SK-N-SH (cell line): ENCODE measurements at regions not wholly inside any gene's neighbourhood (a gene's known extent, or its start where the extent isn't known, plus 50 kb on each side); places are given as distances from the start of the nearest gene placed in this dataset.

Experiments used
- CTCF ChIA-PET: fragments of 300-600, 350-600 bp; formaldehyde crosslinking; extraction: SDS; loops from one replicate; lab custom pipeline; 2021; lab: Yijun Ruan, JAX
- POLR2A ChIA-PET: fragments of 350-600 bp; sonication (Branson Sonifier 250); formaldehyde crosslinking; extraction: SDS; loops from one replicate; lab custom pipeline; 2020; ENCODE audit warnings: antibody characterized with exemption, inconsistent platforms; lab: Yijun Ruan, JAX
- DNase-seq: peaks from one replicate; pipeline ENCODE4 v3.0.0; 2012
- H2AFZ ChIP-seq: fragments of 200-600 bp; sonication (generic); 2 replicates; pipeline ENCODE4 v1.8.1; 2016; ENCODE audit warnings: antibody characterized with exemption, mild to moderate bottlenecking, low read depth
- H3F3A ChIP-seq: fragments of 200-600 bp; sonication (generic); replicated peaks from 2 replicates; pipeline ENCODE3; 2016; ENCODE audit warnings: antibody characterized with exemption, mild to moderate bottlenecking; ENCODE audit not compliant: insufficient read depth
- H3K27ac ChIP-seq, 2 experiments: fragments of 200-500 bp in 1 of 2; fragments of 200-600 bp in 1 of 2; sonication (Bioruptor generic) in 1 of 2; sonication (generic), shearing (Covaris generic) in 1 of 2; 2 replicates each; pipeline versions ENCODE4 v1.5.1 to v1.6.1; 2014 to 2016; ENCODE audit warnings: low read depth in 2 of 2, inconsistent platforms in 1 of 2, low read length in 1 of 2, mild to moderate bottlenecking in 1 of 2, mixed read lengths in 1 of 2
- H3K27me3 ChIP-seq: fragments of 200-600 bp; sonication (generic), shearing (Covaris generic); 2 replicates; pipeline ENCODE4 v1.6.1; 2016; ENCODE audit warnings: mixed run types; ENCODE audit not compliant: insufficient read depth
- H3K36me3 ChIP-seq, 2 experiments: fragments of 200-500 bp in 1 of 2; fragments of 200-600 bp in 1 of 2; sonication (Bioruptor generic) in 1 of 2; sonication (generic) in 1 of 2; replicated peaks in 1 of 2; 2 replicates each; pipeline versions ENCODE3 to v1.5.1; 2014 to 2016; ENCODE audit warnings: low read length in 1 of 2, mild to moderate bottlenecking in 1 of 2; ENCODE audit not compliant: insufficient read depth in 2 of 2, control insufficient read depth in 1 of 2
- H3K4me1 ChIP-seq, 2 experiments: fragments of 200-500 bp in 1 of 2; fragments of 200-600 bp in 1 of 2; sonication (Bioruptor generic) in 1 of 2; sonication (generic), shearing (Covaris generic) in 1 of 2; 2 replicates each; pipeline versions ENCODE4 v1.5.1 to v1.6.1; 2014 to 2016; ENCODE audit warnings: low read depth in 1 of 2, low read length in 1 of 2, mixed run types in 1 of 2; ENCODE audit not compliant: insufficient read depth in 2 of 2, control insufficient read depth in 1 of 2
- H3K4me2 ChIP-seq: fragments of 200-600 bp; sonication (generic), shearing (Covaris generic); 2 replicates; pipeline ENCODE4 v1.6.1; 2017; ENCODE audit warnings: mixed run types
- H3K4me3 ChIP-seq, 2 experiments: fragments of 200-500 bp in 1 of 2; fragments of 200-600 bp in 1 of 2; sonication (Bioruptor generic) in 1 of 2; sonication (generic), shearing (Covaris generic) in 1 of 2; 2 replicates each; pipeline versions ENCODE4 v1.5.1 to v1.8.1; 2014 to 2016; ENCODE audit warnings: low read depth in 2 of 2, inconsistent platforms in 1 of 2, low read length in 1 of 2, mild to moderate bottlenecking in 1 of 2, mixed read lengths in 1 of 2, moderate library complexity in 1 of 2
- H3K79me2 ChIP-seq: fragments of 200-600 bp; sonication (generic); 2 replicates; pipeline ENCODE4 v1.8.1; 2017; ENCODE audit warnings: mild to moderate bottlenecking; ENCODE audit not compliant: insufficient read depth
- H3K9ac ChIP-seq: fragments of 200-600 bp; sonication (generic); 2 replicates; pipeline ENCODE4 v1.6.1; 2017; ENCODE audit warnings: mixed run types
- H3K9me2 ChIP-seq: fragments of 200-600 bp; sonication (generic); 2 replicates; pipeline ENCODE4 v1.6.1; 2017; ENCODE audit warnings: mixed run types
- H3K9me3 ChIP-seq: fragments of 200-600 bp; sonication (generic); 2 replicates; pipeline ENCODE4 v1.6.1; 2017; ENCODE audit warnings: mixed run types, mild to moderate bottlenecking, moderate library complexity
- H4K20me1 ChIP-seq: fragments of 200-600 bp; sonication (generic); 2 replicates; pipeline ENCODE4 v1.6.1; 2017; ENCODE audit warnings: mild to moderate bottlenecking, mixed run types; ENCODE audit not compliant: insufficient read depth
- ELF1 ChIP-seq: IDR thresholded peaks from 2 replicates; pipeline ENCODE4 v1.4.0; 2012
- EP300 ChIP-seq, 2 experiments: IDR thresholded peaks; 2 replicates each; pipeline versions ENCODE4 v1.4.0 to v1.6.1; 2012; ENCODE audit warnings: borderline replicate concordance in 1 of 2, low read depth in 1 of 2, low read length in 1 of 2
- FOSL2 ChIP-seq: IDR thresholded peaks from 2 replicates; pipeline ENCODE4 v1.4.0; 2012; ENCODE audit warnings: low read depth, mild to moderate bottlenecking, moderate library complexity, borderline replicate concordance
- FOXM1 ChIP-seq: IDR thresholded peaks from 2 replicates; pipeline ENCODE4 v1.4.0; 2012; ENCODE audit warnings: low read depth, mild to moderate bottlenecking
- GABPA ChIP-seq: IDR thresholded peaks from 2 replicates; pipeline ENCODE4 v1.4.0; 2012; ENCODE audit warnings: low read depth, mild to moderate bottlenecking
- JUND ChIP-seq: IDR thresholded peaks from 2 replicates; pipeline ENCODE4 v1.4.0; 2012
- MXI1 ChIP-seq: IDR thresholded peaks from 2 replicates; pipeline ENCODE4 v1.6.1; 2012; ENCODE audit warnings: mild to moderate bottlenecking, low read depth, low read length, improper control_type of control experiment
- NFIC ChIP-seq: IDR thresholded peaks from 2 replicates; pipeline ENCODE4 v1.4.0; 2012; ENCODE audit warnings: borderline replicate concordance
- NRF1 ChIP-seq: IDR thresholded peaks from 2 replicates; pipeline ENCODE4 v1.6.1; 2012; ENCODE audit warnings: low read depth, mild to moderate bottlenecking, low read length
- RAD21 ChIP-seq: IDR thresholded peaks from 2 replicates; pipeline ENCODE4 v1.6.1; 2012; ENCODE audit warnings: mild to moderate bottlenecking, low read length
- RFX5 ChIP-seq: IDR thresholded peaks from 2 replicates; pipeline ENCODE4 v1.6.1; 2012; ENCODE audit warnings: mild to moderate bottlenecking, improper control_type of control experiment, low read length
- SIN3A ChIP-seq: IDR thresholded peaks from 2 replicates; pipeline ENCODE4 v1.6.1; 2012; ENCODE audit warnings: low read depth, mild to moderate bottlenecking, low read length, moderate library complexity, borderline replicate concordance
- TAF1 ChIP-seq: IDR thresholded peaks from 2 replicates; pipeline ENCODE4 v1.6.1; 2012; ENCODE audit warnings: low read depth, mild to moderate bottlenecking, low read length, moderate library complexity, borderline replicate concordance
- TCF12 ChIP-seq: IDR thresholded peaks from 2 replicates; pipeline ENCODE4 v1.4.0; 2012
- WGBS: methylation state at CpG from one replicate; pipeline ENCODE4 v1.1.6; 2017; ENCODE audit warnings: low lambda C conversion rate; 5-methylcytosine and 5-hydroxymethylcytosine counted together
- TF ChIP-seq, protein P1 (sequence below): fragments of 200-600 bp; sonication (generic); IDR thresholded peaks from 2 replicates; pipeline ENCODE4 v1.6.1; 2017; ENCODE audit warnings: antibody characterized with exemption, mild to moderate bottlenecking, moderate library complexity
- TF ChIP-seq, protein P2 (sequence below): fragments of 150-350 bp; IDR thresholded peaks from 2 replicates; pipeline ENCODE4 v1.6.1; 2016; ENCODE audit warnings: mild to moderate bottlenecking, low read depth, low read length
- TF ChIP-seq, protein P3 (sequence below): IDR thresholded peaks from 2 replicates; pipeline ENCODE4 v1.4.0; 2012; ENCODE audit warnings: low read depth, borderline replicate concordance
- TF ChIP-seq, protein P4 (sequence below): IDR thresholded peaks from 2 replicates; pipeline ENCODE4; 2012

DNA sequence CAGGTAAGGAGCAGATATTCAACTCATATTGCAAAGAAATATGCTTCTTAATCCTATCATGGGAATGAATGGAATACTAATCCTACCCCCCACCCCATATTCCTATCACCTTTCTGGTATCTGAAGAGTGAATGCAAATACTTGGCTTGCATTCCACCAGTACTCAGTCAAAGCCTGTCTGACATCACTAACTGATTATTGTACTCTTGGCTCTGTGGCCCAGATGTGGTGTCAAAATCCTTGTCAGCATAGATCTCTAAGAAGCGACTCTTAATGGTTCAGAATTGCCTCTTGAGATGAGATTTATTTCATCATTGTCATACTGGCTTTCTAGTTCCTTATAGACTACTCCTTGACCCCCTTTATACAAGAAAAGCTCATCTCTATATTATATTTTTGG, 604.6 kb downstream of the ADGRL2 start:
- Histone ChIP-seq H3K9ac (no peak overlapping the region), H3K9me3 (no peaks in the 10 kb centered on the region), H3K4me1 (no peaks in the 10 kb centered on the region), H3K9me2 (no peaks in the 10 kb centered on the region), H2AFZ (no peak overlapping the region), H3K4me2 (no peak overlapping the region), H3K27me3 (no peaks in the 10 kb centered on the region), H4K20me1 (no peaks in the 10 kb centered on the region), H3K4me3 (no peak overlapping the region), H3F3A (no peaks in the 10 kb centered on the region), H3K79me2 (no peaks in the 10 kb centered on the region), H3K27ac (no peak overlapping the region), H3K36me3 (no peaks in the 10 kb centered on the region)
- no peak for DNase-seq
- ChIA-PET POLR2A (no interaction called here), CTCF (interaction anchor here (1.6 kb wide), 1 partner anchor 11 kb away, joined by 3 read pairs; no protein-coding TSS in a partner anchor)
- TF ChIP-seq, protein P1, sequence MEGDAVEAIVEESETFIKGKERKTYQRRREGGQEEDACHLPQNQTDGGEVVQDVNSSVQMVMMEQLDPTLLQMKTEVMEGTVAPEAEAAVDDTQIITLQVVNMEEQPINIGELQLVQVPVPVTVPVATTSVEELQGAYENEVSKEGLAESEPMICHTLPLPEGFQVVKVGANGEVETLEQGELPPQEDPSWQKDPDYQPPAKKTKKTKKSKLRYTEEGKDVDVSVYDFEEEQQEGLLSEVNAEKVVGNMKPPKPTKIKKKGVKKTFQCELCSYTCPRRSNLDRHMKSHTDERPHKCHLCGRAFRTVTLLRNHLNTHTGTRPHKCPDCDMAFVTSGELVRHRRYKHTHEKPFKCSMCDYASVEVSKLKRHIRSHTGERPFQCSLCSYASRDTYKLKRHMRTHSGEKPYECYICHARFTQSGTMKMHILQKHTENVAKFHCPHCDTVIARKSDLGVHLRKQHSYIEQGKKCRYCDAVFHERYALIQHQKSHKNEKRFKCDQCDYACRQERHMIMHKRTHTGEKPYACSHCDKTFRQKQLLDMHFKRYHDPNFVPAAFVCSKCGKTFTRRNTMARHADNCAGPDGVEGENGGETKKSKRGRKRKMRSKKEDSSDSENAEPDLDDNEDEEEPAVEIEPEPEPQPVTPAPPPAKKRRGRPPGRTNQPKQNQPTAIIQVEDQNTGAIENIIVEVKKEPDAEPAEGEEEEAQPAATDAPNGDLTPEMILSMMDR = no peak
- no peak for TF ChIP-seq NRF1
- TF ChIP-seq, protein P2, sequence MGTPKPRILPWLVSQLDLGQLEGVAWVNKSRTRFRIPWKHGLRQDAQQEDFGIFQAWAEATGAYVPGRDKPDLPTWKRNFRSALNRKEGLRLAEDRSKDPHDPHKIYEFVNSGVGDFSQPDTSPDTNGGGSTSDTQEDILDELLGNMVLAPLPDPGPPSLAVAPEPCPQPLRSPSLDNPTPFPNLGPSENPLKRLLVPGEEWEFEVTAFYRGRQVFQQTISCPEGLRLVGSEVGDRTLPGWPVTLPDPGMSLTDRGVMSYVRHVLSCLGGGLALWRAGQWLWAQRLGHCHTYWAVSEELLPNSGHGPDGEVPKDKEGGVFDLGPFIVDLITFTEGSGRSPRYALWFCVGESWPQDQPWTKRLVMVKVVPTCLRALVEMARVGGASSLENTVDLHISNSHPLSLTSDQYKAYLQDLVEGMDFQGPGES = no peak
- no peak for TF ChIP-seq FOXM1
- TF ChIP-seq RAD21 = no peak
- no peak for TF ChIP-seq MXI1
- TF ChIP-seq RFX5 = no peak
- TF ChIP-seq, protein P3, sequence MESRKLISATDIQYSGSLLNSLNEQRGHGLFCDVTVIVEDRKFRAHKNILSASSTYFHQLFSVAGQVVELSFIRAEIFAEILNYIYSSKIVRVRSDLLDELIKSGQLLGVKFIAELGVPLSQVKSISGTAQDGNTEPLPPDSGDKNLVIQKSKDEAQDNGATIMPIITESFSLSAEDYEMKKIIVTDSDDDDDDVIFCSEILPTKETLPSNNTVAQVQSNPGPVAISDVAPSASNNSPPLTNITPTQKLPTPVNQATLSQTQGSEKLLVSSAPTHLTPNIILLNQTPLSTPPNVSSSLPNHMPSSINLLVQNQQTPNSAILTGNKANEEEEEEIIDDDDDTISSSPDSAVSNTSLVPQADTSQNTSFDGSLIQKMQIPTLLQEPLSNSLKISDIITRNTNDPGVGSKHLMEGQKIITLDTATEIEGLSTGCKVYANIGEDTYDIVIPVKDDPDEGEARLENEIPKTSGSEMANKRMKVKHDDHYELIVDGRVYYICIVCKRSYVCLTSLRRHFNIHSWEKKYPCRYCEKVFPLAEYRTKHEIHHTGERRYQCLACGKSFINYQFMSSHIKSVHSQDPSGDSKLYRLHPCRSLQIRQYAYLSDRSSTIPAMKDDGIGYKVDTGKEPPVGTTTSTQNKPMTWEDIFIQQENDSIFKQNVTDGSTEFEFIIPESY = no peak
- no peak for TF ChIP-seq ELF1
- TF ChIP-seq JUND = no peak
- TF ChIP-seq, protein P4, sequence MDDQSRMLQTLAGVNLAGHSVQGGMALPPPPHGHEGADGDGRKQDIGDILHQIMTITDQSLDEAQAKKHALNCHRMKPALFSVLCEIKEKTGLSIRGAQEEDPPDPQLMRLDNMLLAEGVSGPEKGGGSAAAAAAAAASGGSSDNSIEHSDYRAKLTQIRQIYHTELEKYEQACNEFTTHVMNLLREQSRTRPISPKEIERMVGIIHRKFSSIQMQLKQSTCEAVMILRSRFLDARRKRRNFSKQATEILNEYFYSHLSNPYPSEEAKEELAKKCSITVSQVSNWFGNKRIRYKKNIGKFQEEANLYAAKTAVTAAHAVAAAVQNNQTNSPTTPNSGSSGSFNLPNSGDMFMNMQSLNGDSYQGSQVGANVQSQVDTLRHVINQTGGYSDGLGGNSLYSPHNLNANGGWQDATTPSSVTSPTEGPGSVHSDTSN = no peak
- no peak for TF ChIP-seq SIN3A
- TF ChIP-seq FOSL2 = no peak
- no peak for TF ChIP-seq EP300 (IDR thresholded peaks at IDR 0.05; ENCODE audit: borderline replicate concordance in 1 of 2, low read depth in 1 of 2, low read length in 1 of 2)
- TF ChIP-seq NFIC = no peak
- TF ChIP-seq GABPA = no peak
- no peak for TF ChIP-seq TAF1
- no peak for TF ChIP-seq TCF12
- WGBS = 35% methylated on average over 1 of the region's 1 CpG
